NAMALWA (cell line): ENCODE measurements at regions not wholly inside any gene's neighbourhood (a gene's known extent, or its start where the extent isn't known, plus 50 kb on each side); places are given as distances from the start of the nearest gene placed in this dataset.
A peak's percentile ranks its signal among the peaks of the same experiment; 100 is the strongest.

Experiments used
- DNase-seq: peaks from one replicate; pipeline ENCODE4 v3.0.0-alpha.2; 2015; ENCODE audit warnings: low spot score

- DNase-seq, result no peak
Observed at GRCh38 chr17:53891726-53892125, 69.0 kb downstream of the KIF2B start.

DNA sequence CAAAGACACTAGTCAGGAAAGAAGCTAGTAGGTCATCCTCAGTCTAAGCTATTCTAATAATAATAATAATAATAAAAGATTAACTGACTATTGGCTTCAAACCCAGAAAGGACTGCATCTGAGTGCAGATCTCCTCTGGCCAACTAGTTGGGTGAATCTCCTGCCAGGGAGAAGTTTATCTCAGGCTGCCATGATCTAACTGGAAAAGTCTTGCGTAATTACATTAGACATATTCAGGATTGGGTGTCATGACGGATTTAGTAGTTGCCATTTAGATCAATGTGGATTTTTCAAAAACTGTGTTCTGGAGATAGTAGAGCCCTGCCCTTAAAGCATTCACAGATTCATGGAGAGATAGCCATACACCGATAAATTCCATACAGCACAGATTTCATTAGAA is 69.5 kb downstream of the KIF2B start:
- no peak for DNase-seq

GRCh38 chr17:53894591-53894990 is 71.9 kb downstream of the KIF2B start:
- no peak for DNase-seq

DNA sequence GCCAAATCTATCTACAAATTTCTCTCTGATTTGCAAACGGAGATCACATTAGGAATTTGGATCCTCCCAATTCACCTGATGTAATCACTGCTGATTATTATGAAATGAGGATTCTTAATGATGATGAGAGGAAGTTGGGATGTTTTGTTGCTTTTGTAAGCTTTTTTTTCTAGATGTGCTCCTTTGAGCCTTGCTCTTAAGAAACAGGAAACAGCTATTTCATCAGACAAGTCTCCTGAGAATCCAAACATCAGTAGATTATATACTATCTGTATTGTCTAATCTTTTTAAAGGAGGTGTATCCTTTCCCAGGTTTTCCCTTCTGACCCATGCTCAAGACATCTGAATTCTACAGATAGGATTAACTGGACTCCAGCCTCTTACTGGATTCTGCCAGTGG is 73.3 kb downstream of the KIF2B start:
- DNase-seq, result no peak

DNA sequence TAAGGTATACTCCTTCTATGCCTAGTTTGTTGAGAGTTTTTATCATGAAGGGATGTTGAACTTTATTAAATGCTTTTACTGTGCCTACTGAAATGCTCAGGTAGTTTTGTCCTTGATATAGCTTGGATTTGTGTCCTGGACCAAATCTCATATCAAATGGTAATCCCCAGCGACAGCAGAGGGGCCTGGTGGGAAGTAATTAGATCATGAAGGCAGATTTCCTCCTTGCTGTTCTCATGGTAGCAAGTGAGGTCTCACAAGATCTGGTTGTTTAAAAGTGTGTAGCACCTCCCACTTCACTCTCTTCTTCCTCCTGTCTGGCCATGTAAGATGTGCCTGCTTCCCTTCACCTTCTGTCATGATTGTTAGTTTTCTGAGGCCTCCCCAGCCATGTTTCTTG is 78.2 kb downstream of the KIF2B start:
- DNase-seq, result no peak

DNA sequence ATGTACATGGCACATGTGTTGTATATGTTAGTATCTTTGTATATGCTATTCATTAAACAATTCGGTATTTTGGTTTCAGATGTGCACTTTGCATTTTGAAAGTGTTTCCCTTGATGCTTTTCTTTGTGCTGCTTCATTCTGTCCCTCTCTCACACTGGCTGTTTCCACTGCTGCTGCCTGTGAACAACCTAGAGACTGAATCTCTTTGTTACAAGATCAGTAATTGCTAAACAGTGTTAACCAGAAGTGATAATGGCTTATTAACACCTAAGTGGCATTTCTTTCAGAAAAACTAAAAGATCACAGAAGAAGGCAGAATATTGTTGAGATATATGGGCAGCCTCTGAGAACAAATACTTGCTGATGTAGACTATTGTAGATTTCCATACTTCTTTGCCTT is 84.7 kb downstream of the KIF2B start:
- DNase-seq, result no peak

- DNase-seq, result no peak
Observed at GRCh38 chr17:53909802-53910201, 87.1 kb downstream of the KIF2B start.

GRCh38 chr17:53912117-53912516 is 89.4 kb downstream of the KIF2B start:
- DNase-seq, result no peak

DNA sequence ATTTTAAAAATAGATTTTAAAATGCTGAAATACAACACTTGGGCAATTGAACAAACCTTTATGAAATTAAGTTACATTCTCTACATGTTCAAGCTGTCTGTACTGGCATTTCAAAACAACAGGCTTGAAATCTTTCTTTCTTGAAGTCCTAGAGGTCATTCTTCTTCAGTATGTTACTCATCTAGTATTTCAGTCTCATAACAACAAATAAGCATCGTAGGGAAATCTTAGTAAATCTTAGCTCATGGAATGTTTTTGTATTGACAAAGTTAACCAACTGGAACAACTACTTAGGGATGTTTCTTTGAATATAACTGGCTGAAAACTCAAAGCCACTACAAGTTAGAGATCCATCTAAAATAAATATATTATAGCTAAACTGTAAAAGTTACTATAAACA is 96.6 kb downstream of the KIF2B start:
- DNase-seq, result no peak

- DNase-seq, result no peak
Observed at GRCh38 chr17:53924530-53925455, 102.1 kb downstream of the KIF2B start.

DNA sequence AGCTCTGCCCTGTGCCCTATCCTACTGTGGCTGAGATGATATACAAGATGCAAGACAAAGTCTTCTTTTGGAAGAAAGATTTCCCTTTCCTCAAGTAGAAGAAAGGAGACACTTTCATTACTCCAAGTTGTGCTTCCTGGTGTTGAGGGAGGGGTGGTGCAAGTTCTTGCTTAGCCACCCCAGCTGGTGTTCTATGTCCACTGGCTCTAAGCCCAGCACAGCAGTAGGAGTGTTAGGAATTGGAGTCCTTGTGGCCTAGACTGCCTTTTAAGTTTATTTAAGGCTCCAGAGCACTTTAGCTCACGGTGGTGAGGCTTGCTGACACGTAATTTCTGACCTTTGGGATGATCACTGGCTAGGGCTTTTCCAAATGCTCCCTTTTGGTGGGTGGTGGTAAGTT is 109.7 kb downstream of the KIF2B start:
- DNase-seq, result no peak

- no peak for DNase-seq
Observed at GRCh38 chr17:53934931-53935330, 112.2 kb downstream of the KIF2B start.

- no peak for DNase-seq
Observed at GRCh38 chr17:53941231-53941630, 118.5 kb downstream of the KIF2B start.

DNA sequence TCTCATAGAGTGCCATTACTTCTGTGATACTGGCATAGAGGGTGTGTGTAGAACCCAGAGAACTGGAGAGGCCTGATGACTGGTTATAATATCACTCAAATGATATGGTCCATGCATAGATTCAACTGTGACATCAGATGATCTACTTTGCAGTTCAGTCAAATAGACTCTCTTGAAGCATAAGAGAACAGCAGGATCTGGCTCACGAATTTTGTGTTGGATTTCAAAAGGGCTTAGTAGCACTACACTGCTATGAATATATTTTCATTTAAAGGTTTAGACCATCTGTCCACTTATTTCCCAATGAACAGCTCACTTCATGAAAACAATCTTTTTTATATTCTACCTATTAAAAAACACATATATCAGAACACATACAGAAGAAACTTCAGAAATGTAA is 119.7 kb downstream of the KIF2B start:
- DNase-seq, result no peak

- DNase-seq, result no peak
Observed at GRCh38 chr17:53942898-53943297, 120.2 kb downstream of the KIF2B start.

DNA sequence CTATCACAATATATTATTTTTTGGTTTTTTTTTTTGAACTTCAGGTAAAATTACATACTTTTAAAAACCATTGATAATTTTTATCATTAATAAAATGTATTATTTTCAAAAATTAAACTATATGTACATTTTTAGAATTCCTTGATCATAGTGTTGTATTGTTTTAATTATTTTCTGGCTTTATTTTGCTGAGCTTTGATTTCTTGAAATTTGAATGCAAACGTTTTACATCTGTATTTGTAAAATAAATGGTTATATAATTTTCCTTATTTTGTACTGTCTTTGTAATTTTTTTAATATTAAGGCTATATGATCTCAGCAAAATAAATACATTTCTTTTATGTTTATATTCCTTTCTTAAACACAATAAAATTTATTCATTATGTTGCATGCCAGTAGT is 125.6 kb downstream of the KIF2B start:
- DNase-seq, result no peak

- DNase-seq, result no peak
Observed at GRCh38 chr17:53949473-53950090, 126.9 kb downstream of the KIF2B start.

DNA sequence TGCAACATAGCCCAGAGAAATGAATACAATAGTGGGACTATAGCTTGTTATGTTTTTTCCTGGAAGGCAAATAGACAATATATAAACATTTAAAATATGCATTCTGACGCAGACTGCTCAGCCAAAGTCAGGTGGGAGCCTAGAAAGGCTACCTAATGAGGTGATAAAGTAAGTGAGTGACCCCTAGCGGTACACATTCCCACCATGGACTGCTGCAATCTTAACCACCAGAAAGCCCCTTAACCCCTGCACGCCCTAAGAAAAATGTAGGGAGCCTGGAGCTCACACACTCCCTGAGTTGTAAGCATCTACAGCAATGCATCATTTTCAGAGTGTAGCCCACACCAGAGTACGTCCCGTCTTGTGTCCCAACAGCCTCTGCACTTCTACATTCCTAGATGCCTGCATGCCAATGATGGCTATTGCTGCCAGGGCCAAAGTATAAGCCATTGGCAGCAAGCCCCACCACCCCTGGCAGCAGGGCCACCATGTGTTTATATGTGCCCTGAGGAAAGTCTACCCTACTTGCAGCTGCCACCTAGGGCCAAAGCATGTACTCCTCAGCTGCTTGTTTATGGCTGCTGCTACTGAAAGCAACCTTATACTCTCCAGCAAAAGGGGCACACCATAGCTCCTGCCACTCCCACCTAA is 127.6 kb downstream of the KIF2B start:
- DNase-seq, result peak; percentile 25

DNA sequence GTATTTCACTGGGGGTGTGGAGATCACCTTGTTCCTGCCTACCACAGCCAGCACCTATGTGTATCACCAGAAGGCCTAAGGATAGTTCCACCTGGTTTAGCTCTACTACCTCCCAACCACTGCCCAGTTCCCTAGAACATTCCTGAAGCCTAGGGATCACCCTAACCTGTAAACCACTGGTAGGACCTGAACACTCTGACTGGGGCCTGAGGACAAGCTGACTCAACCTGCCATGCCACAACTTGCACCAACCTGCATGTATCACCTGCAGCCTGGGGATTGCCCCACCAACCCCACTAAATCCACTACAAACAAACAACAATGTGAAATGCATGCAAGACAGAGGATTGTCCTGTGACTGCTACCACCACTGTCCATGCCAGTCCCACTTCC is 128.1 kb downstream of the KIF2B start:
- no peak for DNase-seq

DNA sequence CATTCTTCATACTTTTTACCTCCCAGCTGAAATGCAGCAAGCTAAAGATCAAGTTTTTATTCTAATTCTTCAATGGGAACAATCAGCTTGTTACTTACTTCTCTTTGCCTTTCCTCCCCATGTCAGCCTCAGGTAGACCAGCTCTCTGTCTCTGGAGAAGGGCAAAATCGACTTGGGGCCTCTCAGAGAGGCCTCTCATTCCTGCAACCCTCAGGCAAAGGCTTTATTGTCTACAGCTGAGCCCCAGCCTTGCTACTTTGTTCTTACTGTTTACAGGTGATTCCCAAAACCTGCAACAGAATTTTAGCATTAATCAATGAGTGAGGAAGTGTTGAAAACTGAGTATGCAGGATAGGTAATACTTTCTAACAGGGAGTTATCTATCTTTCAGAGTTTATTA is 148.6 kb downstream of the KIF2B start:
- DNase-seq, result no peak

DNA sequence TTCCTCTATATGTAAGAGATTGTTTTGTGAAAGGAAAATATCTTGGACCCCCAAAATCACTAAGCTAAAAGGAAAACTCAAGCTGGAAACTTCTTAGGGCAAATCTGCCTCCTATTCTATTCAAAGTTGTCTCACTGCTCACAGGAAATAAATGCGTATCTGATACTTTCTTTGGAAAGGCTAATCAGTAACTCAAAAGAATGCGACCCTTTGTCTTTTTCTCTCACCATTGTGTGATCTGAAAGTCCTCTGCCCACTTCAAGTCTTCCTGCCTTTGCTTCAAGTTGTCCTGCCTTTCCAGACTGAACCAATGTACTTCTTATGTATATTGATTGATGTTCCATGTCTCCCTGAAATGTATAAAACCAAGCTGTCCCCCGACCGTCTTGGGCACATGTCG is 157.3 kb downstream of the KIF2B start:
- no peak for DNase-seq

GRCh38 chr17:53996131-53996530 is 173.4 kb downstream of the KIF2B start:
- no peak for DNase-seq

- DNase-seq, result no peak
Observed at GRCh38 chr17:53996890-53997289, 174.2 kb downstream of the KIF2B start.
